ENCODE measurements at regions not wholly inside any gene's neighbourhood (a gene's known extent, or its start where the extent isn't known, plus 50 kb on each side); places are given as distances from the start of the nearest gene placed in this dataset.
A peak's percentile ranks its signal among the peaks of the same experiment; 100 is the strongest.
"Not testable (repeated sequence)": the region's sequence is repeated elsewhere in the genome, so short reads cannot be mapped to it uniquely, and the experiment has no call there.

- 64 to 72% (median 66%) methylated on average over 4 to 9 of the region's 9 CpGs for WGBS, 4 donors
- intact Hi-C loops (cut with DNase I), result no loop called here
- no peaks in the 10 kb centered on the region for H3K36me3 ChIP-seq (replicated peaks in 1 of 2)
- H3K4me3 ChIP-seq, result no peak overlapping the region
- no peaks in the 10 kb centered on the region for H3K9me3 ChIP-seq (replicated peaks in 1 of 3)
- H3K27ac ChIP-seq, result no peak overlapping the region
- DNase-seq, result peak in 1 of 7 donors; percentile 17
- H3K27me3 ChIP-seq, result no peaks in the 10 kb centered on the region
- no peaks in the 10 kb centered on the region for H3K4me1 ChIP-seq (replicated peaks in 1 of 2)
- TF ChIP-seq POLR2A (IDR thresholded peaks at IDR 0.05) (no peak), CTCF (IDR thresholded peaks at IDR 0.05) (no peak)
Observed at GRCh38 chr12:131437706-131438492, 273.0 kb upstream of the SFSWAP start.

GRCh38 chr12:131438493-131438835 lies 272.4 kb upstream of the SFSWAP start:
- H3K4me3 ChIP-seq; H3K27ac ChIP-seq; H3K4me1 ChIP-seq (replicated peaks in 1 of 2); H3K36me3 ChIP-seq (replicated peaks in 1 of 2); intact Hi-C loops (cut with DNase I); H3K9me3 ChIP-seq (replicated peaks in 1 of 3); H3K27me3 ChIP-seq: not testable (repeated sequence)
- DNase-seq, result peak in 1 of 7 donors; percentile 11
- WGBS, 4 donors, result 69 to 82% (median 74%) methylated on average over 3 of the region's 3 CpGs

GRCh38 chr12:131438881-131439280 lies 272.0 kb upstream of the SFSWAP start:
- Histone ChIP-seq H3K9me3 (replicated peaks in 1 of 3) (no peaks in the 10 kb centered on the region), H3K27ac (no peak overlapping the region), H3K4me3 (no peak overlapping the region), H3K4me1 (replicated peaks in 1 of 2) (no peaks in the 10 kb centered on the region), H3K27me3 (no peaks in the 10 kb centered on the region), H3K36me3 (replicated peaks in 1 of 2) (no peaks in the 10 kb centered on the region)
- DNase-seq, result peak in 1 of 7 donors; percentile 65
- TF ChIP-seq POLR2A (IDR thresholded peaks at IDR 0.05) (no peak), CTCF (IDR thresholded peaks at IDR 0.05) (no peak)
- WGBS, 4 donors, result 64 to 73% (median 71%) methylated on average over 7 to 14 of the region's 14 CpGs
- intact Hi-C loops (cut with DNase I), result no loop called here

- intact Hi-C loops (cut with DNase I); H3K9me3 ChIP-seq (replicated peaks in 1 of 3); H3K36me3 ChIP-seq (replicated peaks in 1 of 2); H3K27ac ChIP-seq; H3K4me3 ChIP-seq; H3K27me3 ChIP-seq; H3K4me1 ChIP-seq (replicated peaks in 1 of 2); DNase-seq: not testable (repeated sequence)
- WGBS, 4 donors, result no CpG with 5 or more reads among the region's 8 CpGs
Observed at GRCh38 chr12:131439752-131440151, 271.1 kb upstream of the SFSWAP start.

GRCh38 chr12:131440209-131441059 lies 270.5 kb upstream of the SFSWAP start:
- H3K9me3 ChIP-seq (replicated peaks in 1 of 3); H3K27ac ChIP-seq; H3K4me3 ChIP-seq; H3K36me3 ChIP-seq (replicated peaks in 1 of 2); H3K4me1 ChIP-seq (replicated peaks in 1 of 2); intact Hi-C loops (cut with DNase I); H3K27me3 ChIP-seq: not testable (repeated sequence)
- 70 to 100% (median 74%) methylated on average over 1 to 13 of the region's 21 CpGs for WGBS, 4 donors
- DNase-seq, result peak in 1 of 7 donors; percentile 15

All from adrenal gland (tissue), 9 donors.